NCI-H460 (cell line): ENCODE measurements at regions not wholly inside any gene's neighbourhood (a gene's known extent, or its start where the extent isn't known, plus 50 kb on each side); places are given as distances from the start of the nearest gene placed in this dataset.
A peak's percentile ranks its signal among the peaks of the same experiment; 100 is the strongest.

Experiments used
- DNase-seq: peaks from one replicate; pipeline ENCODE4 v3.0.0-alpha.2; 2016; ENCODE audit warnings: low read depth; ENCODE audit errors: extremely low read depth

GRCh38 chr14:85996551-85996950 is 466.6 kb downstream of the FLRT2 start:
- DNase-seq: no peak

DNA sequence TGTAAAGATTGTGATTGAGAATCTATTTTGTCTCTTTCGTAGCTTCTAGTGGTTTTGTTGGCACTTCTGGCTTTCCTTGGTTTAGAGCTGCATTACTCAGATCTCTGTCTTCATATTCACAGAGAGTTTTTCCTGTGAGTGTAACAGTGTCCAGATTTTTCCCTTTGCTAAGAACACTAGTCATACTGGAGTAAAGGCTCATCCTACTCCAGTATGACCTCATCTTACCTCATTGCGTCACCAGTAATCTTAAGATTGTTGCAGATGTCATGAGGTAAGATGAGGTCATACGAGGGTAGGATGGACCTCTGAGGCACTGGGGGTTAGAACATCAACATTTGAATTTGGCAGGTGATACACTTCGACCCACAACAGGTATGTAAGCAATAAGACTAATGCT is 461.2 kb downstream of the FLRT2 start:
- no peak for DNase-seq

GRCh38 chr14:85987907-85988306 is 458.0 kb downstream of the FLRT2 start:
- no peak for DNase-seq

DNA sequence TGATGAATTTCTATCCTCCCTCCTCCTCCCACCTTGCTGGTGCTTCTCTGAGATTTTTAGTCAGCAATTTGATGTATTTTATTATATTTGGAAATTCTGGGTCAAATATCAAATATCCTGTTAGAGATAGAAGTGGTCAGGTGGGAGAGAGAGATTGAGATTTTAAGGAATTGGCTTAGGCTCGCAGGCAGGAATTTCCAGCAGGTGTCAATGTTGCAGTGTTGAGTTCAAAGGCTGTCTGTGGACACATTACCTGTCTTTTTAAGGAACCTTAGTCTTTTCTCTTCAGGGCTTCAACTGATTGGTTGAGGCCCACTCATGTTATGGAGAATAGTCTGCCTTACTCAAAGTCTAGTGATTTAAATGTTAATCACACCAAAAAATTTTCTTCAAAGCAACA is 457.3 kb downstream of the FLRT2 start:
- DNase-seq: no peak

DNA sequence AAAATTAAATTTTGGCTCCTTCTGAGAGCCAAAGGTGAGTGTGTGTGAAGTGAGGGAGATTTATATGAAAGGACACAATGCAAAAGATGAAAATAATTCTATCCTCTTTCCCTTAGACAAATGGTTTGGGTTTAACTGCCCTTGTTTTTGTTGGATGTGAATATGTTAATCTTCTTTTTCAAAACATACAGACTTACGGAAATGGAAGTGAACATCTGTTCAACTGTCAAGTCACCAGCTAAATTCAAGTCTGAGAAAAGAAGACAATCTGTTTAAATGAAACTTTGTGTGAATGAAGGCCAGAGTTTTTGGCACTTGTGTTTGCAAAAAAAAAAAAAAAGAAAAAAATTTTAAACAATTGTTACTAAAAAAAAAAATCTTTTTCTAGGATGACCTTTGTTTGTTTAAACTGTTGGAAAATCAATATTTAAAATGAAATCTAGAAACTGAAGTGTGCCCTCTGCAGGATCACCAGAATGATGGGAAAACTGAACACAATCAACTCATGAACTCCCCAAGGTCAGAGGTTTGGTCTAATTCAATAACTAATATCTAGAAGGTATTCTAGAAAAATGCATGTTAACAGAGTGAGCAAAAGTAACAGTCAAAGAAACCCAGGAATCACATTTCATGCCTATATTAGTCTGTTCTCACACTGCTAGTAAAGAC is 448.8 kb downstream of the FLRT2 start:
- no peak for DNase-seq

GRCh38 chr14:85974602-85975001 is 444.7 kb downstream of the FLRT2 start:
- no peak for DNase-seq

GRCh38 chr14:85963486-85963885 is 433.5 kb downstream of the FLRT2 start:
- DNase-seq: no peak

DNA sequence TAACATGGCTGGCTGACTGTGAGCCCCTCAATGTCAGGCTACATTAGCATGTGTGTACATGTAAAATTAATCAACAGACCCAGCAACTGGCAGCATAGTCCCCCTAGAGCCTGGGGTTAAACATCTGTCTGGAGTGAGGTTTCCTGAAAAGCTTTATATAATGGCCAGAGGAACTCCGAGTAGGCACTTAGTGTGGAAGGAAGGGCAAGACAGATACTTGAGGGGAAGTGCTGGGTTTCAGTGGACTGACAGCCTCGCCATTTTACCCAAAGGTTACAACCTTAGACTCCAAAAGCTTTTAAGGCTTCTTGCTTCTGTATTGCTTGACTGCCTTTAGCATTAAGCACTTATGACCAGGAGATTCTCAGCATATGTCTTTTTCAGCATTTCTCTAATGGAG is 430.8 kb downstream of the FLRT2 start:
- no peak for DNase-seq

- DNase-seq: no peak
Measured at GRCh38 chr14:85959063-85959462, 429.1 kb downstream of the FLRT2 start.

- no peak for DNase-seq
Measured at GRCh38 chr14:85958069-85958468, 428.1 kb downstream of the FLRT2 start.

DNA sequence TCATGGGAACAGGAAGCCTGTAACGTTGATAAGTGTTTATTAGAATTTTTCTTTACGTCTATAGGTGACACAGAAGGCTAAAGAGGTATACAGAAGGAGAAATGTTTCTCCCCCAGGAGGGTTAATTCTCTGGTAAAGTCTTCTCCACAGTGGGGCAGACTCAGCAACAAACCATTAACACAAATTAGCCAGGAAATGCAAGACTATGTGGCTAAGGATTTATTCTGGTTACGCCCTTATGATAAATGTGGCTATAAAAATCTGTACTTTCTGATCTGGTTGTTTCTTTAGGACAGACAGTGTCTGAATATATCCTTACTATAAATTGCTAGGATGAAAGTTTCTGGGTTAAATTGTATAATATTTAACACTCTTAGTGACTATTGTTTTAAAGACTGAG is 423.3 kb downstream of the FLRT2 start:
- no peak for DNase-seq

DNA sequence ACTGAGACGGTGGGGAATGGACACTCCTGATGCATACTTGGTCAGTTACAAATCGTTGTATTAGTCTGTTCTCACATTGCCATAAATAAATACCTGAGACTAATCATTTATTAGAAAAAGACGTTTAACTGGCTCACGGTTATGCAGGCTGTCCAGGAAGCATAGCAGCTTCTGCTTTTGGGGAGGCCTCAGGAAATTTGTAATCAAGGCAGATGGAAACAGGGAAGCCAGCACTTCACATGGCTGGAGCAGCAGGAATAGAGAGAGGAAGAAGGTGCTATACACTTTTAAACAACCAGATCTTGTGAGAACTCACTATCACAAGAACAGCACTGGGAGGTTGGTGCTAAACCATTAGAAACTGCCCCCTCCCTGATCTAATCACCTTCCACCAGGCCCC is 418.2 kb downstream of the FLRT2 start:
- DNase-seq: no peak

DNA sequence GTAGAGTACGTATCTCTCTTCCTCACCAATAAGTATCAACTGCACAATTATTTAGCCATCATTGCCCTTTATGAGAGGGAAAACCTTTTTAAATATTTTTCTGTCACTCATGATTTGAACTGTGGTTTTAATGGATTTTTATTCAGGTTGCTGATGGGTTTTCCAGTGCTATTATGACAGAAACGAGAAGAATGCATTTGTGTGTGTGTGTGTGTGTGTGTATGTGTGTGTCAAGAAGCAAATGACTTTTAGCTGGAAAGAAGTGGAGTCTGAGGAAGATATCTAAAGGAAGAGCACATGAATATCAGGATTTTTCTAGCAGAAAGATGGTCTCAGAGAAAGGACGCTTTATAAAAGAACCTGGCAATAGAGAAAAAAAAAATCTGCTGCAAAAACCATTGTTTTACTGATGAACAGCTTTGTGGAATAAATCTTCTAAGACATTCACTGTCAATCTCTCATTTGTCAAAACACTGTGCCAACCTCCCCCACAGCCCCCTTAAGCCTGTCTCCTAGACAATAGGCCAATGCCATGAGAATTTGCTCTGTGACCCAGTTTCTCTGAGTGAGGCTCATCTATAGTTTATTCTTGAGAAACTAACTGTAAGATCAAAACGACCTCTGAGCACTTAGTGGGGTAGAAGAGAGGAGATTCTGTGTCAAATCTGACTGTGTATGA is 417.7 kb downstream of the FLRT2 start:
- no peak for DNase-seq

- no peak for DNase-seq
Measured at GRCh38 chr14:85943192-85943591, 413.2 kb downstream of the FLRT2 start.

DNA sequence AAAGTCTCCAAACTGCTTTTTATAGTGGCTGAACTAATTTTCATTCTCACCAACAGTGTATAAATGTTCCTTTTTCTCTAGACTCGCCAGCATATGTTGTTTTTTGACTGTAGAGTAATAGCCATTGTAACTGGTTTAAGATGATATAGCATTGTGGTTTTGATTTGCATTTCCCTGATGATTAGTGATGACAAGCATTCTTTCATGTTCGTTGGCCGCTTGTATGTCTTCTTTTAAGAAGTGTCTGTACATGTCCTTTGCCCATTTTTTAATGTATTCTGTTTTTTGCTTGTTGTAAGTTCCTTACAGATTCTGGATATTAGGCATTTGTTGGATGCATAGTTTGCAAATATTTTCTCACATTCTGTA is 404.9 kb downstream of the FLRT2 start:
- DNase-seq: peak; percentile 5

- peak; percentile 58 for DNase-seq
Measured at GRCh38 chr14:85934123-85934885, 404.4 kb downstream of the FLRT2 start.

DNA sequence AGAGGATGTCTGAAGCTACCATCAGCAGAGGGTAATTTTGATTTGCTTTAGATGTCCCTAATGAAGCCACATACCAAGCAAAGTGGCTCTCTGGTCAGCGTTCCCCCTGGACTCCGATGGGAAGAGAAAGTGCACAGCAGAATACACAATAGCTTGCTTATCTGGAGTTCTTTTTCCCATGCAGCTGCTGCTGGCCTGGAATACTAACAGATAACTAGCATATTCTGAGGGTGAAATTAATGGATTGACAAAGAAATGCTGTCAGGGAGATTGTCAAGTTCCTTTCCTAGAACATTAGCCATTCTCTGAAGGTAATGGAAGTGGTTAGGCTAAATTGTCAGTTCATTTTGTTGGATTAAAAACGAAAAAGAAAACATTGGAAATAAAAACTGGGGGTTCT is 391.3 kb downstream of the FLRT2 start:
- DNase-seq: no peak

- peak; percentile 46 for DNase-seq
Measured at GRCh38 chr14:85917716-85918115, 387.8 kb downstream of the FLRT2 start.

DNA sequence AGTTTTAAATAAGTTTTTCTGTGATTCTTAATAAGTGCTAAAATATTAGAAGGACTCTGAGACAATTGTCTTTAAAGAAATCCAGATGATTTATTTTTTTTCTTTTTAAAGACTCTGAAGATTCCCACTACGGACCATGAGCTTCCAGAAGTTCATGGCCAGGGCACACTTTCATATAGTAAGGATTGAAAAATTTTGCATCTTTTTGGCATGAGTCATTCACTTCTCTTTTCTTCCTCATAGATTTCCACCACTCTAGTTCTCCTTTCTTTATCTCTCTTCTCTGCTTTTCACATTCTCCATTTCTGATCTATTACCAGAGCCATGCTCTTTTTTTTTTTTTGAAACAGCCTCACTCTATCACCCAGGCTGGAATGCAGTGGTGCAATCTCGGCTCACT is 385.8 kb downstream of the FLRT2 start:
- DNase-seq: no peak

GRCh38 chr14:85912141-85912540 is 382.2 kb downstream of the FLRT2 start:
- no peak for DNase-seq

- no peak for DNase-seq
Measured at GRCh38 chr14:85911044-85911443, 381.1 kb downstream of the FLRT2 start.

DNA sequence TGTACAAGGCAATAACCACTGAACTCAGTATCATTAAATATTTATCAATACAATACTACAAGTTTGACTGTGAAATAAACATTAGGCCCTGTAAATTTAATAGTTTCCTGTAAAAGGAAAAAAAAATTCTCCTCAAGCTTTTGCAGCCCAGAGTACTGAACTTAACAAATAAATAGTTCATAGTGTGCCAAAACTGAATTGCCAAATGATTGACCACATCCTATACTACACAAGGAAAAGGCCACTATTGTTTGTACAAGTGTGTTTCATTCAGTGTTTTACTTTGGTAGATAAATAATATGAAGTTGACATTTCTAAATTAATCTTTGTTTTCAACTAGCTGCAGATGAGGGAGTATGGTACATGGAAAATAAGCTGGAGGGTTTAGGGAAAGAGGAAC is 379.6 kb downstream of the FLRT2 start:
- DNase-seq: no peak
